ENCODE measurements at regions not wholly inside any gene's neighbourhood (a gene's known extent, or its start where the extent isn't known, plus 50 kb on each side); places are given as distances from the start of the nearest gene placed in this dataset.

DNA sequence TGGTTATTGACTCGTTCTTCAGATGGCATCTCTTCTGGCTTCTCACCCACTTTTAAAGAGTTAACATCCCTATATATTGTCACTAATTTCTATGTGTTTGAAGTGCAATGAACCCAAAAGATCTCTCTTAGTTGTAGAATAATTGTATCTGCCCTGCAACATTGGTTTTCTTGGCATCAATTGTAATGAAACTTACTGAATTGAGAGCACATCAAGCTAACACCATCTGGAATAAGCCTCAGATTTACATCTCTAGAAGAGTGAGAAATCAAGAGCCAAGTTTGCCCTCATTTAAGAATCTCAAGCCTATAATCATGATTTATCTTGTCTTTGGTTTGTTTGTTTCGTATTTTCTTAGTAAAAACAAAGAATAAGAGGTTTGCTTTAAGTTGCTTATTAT is 372.6 kb upstream of the LRRC7 start:
- H3K4me3 ChIP-seq (replicated peaks; ENCODE audit: insufficient read depth, low read length), result no peak overlapping the region
- DNase-seq (ENCODE audit: low read depth in 1 of 2, low spot score in 1 of 2), result no peak
- H3K27ac ChIP-seq (replicated peaks), result no peak overlapping the region
- TF ChIP-seq POLR2AphosphoS5 (IDR thresholded peaks at IDR 0.05; ENCODE audit: low read depth) (no peak), GABPA (IDR thresholded peaks at IDR 0.05; ENCODE audit: low read depth) (no peak)
- TF ChIP-seq, protein P1, sequence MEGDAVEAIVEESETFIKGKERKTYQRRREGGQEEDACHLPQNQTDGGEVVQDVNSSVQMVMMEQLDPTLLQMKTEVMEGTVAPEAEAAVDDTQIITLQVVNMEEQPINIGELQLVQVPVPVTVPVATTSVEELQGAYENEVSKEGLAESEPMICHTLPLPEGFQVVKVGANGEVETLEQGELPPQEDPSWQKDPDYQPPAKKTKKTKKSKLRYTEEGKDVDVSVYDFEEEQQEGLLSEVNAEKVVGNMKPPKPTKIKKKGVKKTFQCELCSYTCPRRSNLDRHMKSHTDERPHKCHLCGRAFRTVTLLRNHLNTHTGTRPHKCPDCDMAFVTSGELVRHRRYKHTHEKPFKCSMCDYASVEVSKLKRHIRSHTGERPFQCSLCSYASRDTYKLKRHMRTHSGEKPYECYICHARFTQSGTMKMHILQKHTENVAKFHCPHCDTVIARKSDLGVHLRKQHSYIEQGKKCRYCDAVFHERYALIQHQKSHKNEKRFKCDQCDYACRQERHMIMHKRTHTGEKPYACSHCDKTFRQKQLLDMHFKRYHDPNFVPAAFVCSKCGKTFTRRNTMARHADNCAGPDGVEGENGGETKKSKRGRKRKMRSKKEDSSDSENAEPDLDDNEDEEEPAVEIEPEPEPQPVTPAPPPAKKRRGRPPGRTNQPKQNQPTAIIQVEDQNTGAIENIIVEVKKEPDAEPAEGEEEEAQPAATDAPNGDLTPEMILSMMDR (IDR thresholded peaks at IDR 0.05; ENCODE audit: insufficient read depth, low read length), result no peak
- no peaks in the 10 kb centered on the region for H3K27me3 ChIP-seq (ENCODE audit: insufficient read depth, poor library complexity, severe bottlenecking)

DNA sequence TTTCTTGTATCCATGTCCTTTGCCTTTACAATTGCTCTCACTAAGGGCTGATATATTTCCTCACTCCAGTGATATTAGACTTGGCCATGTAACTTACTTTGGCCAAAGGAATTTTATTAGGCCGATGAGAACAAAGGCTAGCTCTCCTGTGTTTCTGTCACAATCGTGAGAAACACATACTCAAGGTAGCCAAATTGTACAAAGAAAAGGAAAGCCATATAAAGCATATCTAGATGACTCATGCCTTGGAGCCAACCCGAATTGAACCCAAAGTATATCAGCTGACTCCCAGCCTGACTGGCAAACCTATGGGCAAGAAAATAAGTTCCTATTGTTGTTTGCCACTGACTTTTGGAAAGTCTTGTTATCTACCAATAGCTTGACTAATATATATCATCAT is 371.7 kb upstream of the LRRC7 start:
- Histone ChIP-seq H3K27ac (replicated peaks) (no peak overlapping the region), H3K27me3 (ENCODE audit: insufficient read depth, poor library complexity, severe bottlenecking) (no peaks in the 10 kb centered on the region), H3K4me3 (replicated peaks; ENCODE audit: insufficient read depth, low read length) (no peak overlapping the region)
- DNase-seq (ENCODE audit: low read depth in 1 of 2, low spot score in 1 of 2), result no peak
- TF ChIP-seq POLR2AphosphoS5 (IDR thresholded peaks at IDR 0.05; ENCODE audit: low read depth), result no peak
- TF ChIP-seq GABPA (IDR thresholded peaks at IDR 0.05; ENCODE audit: low read depth), result no peak
- TF ChIP-seq SPI1 (IDR thresholded peaks at IDR 0.05; ENCODE audit: borderline replicate concordance, low read depth), result no peak
- TF ChIP-seq, protein P2, sequence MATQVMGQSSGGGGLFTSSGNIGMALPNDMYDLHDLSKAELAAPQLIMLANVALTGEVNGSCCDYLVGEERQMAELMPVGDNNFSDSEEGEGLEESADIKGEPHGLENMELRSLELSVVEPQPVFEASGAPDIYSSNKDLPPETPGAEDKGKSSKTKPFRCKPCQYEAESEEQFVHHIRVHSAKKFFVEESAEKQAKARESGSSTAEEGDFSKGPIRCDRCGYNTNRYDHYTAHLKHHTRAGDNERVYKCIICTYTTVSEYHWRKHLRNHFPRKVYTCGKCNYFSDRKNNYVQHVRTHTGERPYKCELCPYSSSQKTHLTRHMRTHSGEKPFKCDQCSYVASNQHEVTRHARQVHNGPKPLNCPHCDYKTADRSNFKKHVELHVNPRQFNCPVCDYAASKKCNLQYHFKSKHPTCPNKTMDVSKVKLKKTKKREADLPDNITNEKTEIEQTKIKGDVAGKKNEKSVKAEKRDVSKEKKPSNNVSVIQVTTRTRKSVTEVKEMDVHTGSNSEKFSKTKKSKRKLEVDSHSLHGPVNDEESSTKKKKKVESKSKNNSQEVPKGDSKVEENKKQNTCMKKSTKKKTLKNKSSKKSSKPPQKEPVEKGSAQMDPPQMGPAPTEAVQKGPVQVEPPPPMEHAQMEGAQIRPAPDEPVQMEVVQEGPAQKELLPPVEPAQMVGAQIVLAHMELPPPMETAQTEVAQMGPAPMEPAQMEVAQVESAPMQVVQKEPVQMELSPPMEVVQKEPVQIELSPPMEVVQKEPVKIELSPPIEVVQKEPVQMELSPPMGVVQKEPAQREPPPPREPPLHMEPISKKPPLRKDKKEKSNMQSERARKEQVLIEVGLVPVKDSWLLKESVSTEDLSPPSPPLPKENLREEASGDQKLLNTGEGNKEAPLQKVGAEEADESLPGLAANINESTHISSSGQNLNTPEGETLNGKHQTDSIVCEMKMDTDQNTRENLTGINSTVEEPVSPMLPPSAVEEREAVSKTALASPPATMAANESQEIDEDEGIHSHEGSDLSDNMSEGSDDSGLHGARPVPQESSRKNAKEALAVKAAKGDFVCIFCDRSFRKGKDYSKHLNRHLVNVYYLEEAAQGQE (IDR thresholded peaks at IDR 0.05; ENCODE audit: insufficient replicate concordance, low read depth), result no peak
- TF ChIP-seq, protein P1 (IDR thresholded peaks at IDR 0.05; ENCODE audit: insufficient read depth, low read length), result no peak

DNA sequence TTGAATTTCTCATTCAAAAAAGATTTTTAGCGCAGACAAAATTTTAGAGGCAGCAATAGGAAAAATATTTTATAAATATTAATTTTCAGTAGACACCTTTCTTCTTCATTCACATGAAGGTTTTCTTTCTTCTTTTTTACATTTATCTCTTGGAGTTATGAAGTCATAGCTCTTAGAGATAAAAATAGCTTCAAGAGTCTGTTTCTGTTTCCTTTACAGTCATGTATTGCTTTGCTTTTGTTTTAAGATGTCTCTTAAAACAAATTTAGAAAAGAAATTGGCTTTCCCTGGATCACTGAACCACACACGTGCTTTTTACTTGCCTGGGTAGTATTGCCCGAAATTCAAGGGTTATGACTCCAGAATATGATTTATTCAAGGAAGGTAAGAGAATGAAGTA is 369.9 kb upstream of the LRRC7 start:
- no peak overlapping the region for H3K4me3 ChIP-seq (replicated peaks; ENCODE audit: insufficient read depth, low read length)
- no peak for DNase-seq (ENCODE audit: low read depth in 1 of 2, low spot score in 1 of 2)
- H3K27ac ChIP-seq (replicated peaks), result no peak overlapping the region
- no peaks in the 10 kb centered on the region for H3K27me3 ChIP-seq (ENCODE audit: insufficient read depth, poor library complexity, severe bottlenecking)
- TF ChIP-seq, protein P2 (IDR thresholded peaks at IDR 0.05; ENCODE audit: insufficient replicate concordance, low read depth), result no peak
- TF ChIP-seq GABPA (IDR thresholded peaks at IDR 0.05; ENCODE audit: low read depth) (no peak), SPI1 (IDR thresholded peaks at IDR 0.05; ENCODE audit: borderline replicate concordance, low read depth) (no peak), POLR2AphosphoS5 (IDR thresholded peaks at IDR 0.05; ENCODE audit: low read depth) (no peak)
- TF ChIP-seq, protein P1 (IDR thresholded peaks at IDR 0.05; ENCODE audit: insufficient read depth, low read length), result no peak

DNA sequence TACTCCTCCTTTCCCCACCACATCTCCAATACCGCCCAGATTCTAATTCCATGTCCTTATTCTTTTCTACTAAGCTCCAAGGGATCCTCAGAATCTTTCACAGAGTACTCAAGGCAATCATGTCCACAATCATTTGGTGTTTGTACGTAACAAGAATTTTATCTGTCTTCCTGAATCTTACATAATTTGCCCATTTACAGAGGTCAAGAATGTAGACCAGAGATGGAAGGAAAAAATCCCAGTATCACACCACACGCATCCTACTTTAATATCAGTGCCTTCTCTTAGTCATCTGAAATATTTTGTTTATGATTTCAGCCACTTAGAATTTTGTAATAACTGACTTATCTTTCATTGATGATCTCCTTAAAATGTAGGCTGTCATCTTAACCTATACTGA is 366.0 kb upstream of the LRRC7 start:
- no peak for TF ChIP-seq POLR2AphosphoS5 (IDR thresholded peaks at IDR 0.05; ENCODE audit: low read depth)
- TF ChIP-seq, protein P2 (IDR thresholded peaks at IDR 0.05; ENCODE audit: insufficient replicate concordance, low read depth), result no peak
- no peak for TF ChIP-seq GABPA (IDR thresholded peaks at IDR 0.05; ENCODE audit: low read depth)
- TF ChIP-seq, protein P1 (IDR thresholded peaks at IDR 0.05; ENCODE audit: insufficient read depth, low read length), result no peak
- TF ChIP-seq SPI1 (IDR thresholded peaks at IDR 0.05; ENCODE audit: borderline replicate concordance, low read depth), result no peak
- DNase-seq (ENCODE audit: low read depth in 1 of 2, low spot score in 1 of 2), result no peak
- Histone ChIP-seq H3K27ac (replicated peaks) (no peak overlapping the region), H3K27me3 (ENCODE audit: insufficient read depth, poor library complexity, severe bottlenecking) (no peaks in the 10 kb centered on the region), H3K4me3 (replicated peaks; ENCODE audit: insufficient read depth, low read length) (no peak overlapping the region)

Measured in HL-60 (cell line).